Esophagus muscularis mucosa (tissue), 3 donors: ENCODE measurements at regions not wholly inside any gene's neighbourhood (a gene's known extent, or its start where the extent isn't known, plus 50 kb on each side); places are given as distances from the start of the nearest gene placed in this dataset.

Experiments
- CTCF ChIP-seq, 3 experiments: fragments of 200-600 bp in 2 of 3; fragments of 450-650 bp in 1 of 3; sonication (generic) in 2 of 3; IDR thresholded peaks; one replicate each; pipeline ENCODE4 v1.5.1; 2017 to 2019; ENCODE audit warnings: antibody characterized with exemption in 3 of 3, mild to moderate bottlenecking in 2 of 3, moderate library complexity in 1 of 3
- POLR2A ChIP-seq: fragments of 450-650 bp; IDR thresholded peaks from one replicate; pipeline ENCODE4 v1.6.1; 2017; ENCODE audit warnings: antibody characterized with exemption, moderate library complexity, mild to moderate bottlenecking, low read depth

- TF ChIP-seq CTCF (IDR thresholded peaks at IDR 0.05) (no peak), POLR2A (no peak)
Measured at GRCh38 chr12:28890664-28891063, 258.4 kb upstream of the FAR2 start.
